HepG2 (cell line): ENCODE measurements at regions not wholly inside any gene's neighbourhood (a gene's known extent, or its start where the extent isn't known, plus 50 kb on each side); places are given as distances from the start of the nearest gene placed in this dataset.

ENCODE experiments used
- FOXK2 ChIP-seq: fragments of 450-650 bp; IDR thresholded peaks from 2 replicates; pipeline ENCODE4 v1.6.1; 2016
- GFI1 ChIP-seq: sonication (generic); formaldehyde crosslinking; IDR thresholded peaks from 2 replicates; pipeline ENCODE4 v1.5.0; 2020; ENCODE audit warnings: missing genetic modification reagents, mild to moderate bottlenecking, borderline replicate concordance
- JUN ChIP-seq: sonication (generic); formaldehyde crosslinking; IDR thresholded peaks from 2 replicates; pipeline ENCODE4 v1.4.0; 2020; ENCODE audit warnings: mild to moderate bottlenecking, missing genetic modification reagents
- NR3C1 ChIP-seq: sonication (generic); formaldehyde crosslinking; IDR thresholded peaks from 2 replicates; pipeline ENCODE4 v1.4.0; 2020; ENCODE audit warnings: missing genetic modification reagents
- SMC3 ChIP-seq: IDR thresholded peaks from 2 replicates; pipeline ENCODE4 v1.6.1; 2011; ENCODE audit warnings: low read length, improper control_type of control experiment
- XRCC5 ChIP-seq: fragments of 200-400 bp; formaldehyde crosslinking; optimal IDR thresholded peaks from 2 replicates; pipeline ENCODE3; 2017; ENCODE audit warnings: mild to moderate bottlenecking, low read length
- ZKSCAN5 ChIP-seq: sonication (generic); formaldehyde crosslinking; IDR thresholded peaks from 2 replicates; pipeline ENCODE4 v1.5.1; 2020; ENCODE audit warnings: mild to moderate bottlenecking, missing genetic modification reagents
- TF ChIP-seq, protein P1 (sequence below): sonication (generic); formaldehyde crosslinking; IDR thresholded peaks from 2 replicates; pipeline ENCODE4 v1.8.0; 2022; ENCODE audit warnings: missing genetic modification reagents, mild to moderate bottlenecking, borderline replicate concordance
- TF ChIP-seq, protein P2 (sequence below): sonication (generic); formaldehyde crosslinking; IDR thresholded peaks from 2 replicates; pipeline ENCODE4 v1.5.0; 2020; ENCODE audit warnings: mild to moderate bottlenecking, missing genetic modification reagents, moderate library complexity
- TF ChIP-seq, protein P3 (sequence below), 2 experiments: sonication (generic) in 1 of 2; formaldehyde crosslinking in 1 of 2; IDR thresholded peaks; 2 replicates each; pipeline versions ENCODE4 v1.5.1 to v1.6.1; 2011 to 2020; ENCODE audit warnings: borderline replicate concordance in 1 of 2, low read depth in 1 of 2, low read length in 1 of 2, mild to moderate bottlenecking in 1 of 2, missing genetic modification reagents in 1 of 2, moderate library complexity in 1 of 2

DNA sequence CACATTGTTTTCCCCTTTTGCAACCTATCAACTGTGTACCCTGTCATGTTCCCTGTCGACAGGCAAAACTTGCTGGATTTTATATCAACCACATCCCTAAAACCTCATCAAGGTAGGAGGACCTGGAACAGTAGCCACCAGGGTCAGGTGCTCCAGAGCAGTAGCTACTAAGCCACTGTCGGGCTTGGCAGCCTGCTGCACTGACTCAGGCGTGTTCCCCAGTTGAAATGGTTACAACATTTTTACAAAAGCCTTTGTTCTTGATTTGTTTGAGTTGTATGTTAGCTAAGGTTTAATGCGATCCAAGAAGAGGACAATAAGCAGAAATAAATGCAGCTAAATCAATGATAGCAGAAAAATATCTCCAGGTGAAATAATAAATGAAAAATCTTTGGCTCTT, 407.4 kb upstream of the TLE4 start:
- TF ChIP-seq, protein P1, sequence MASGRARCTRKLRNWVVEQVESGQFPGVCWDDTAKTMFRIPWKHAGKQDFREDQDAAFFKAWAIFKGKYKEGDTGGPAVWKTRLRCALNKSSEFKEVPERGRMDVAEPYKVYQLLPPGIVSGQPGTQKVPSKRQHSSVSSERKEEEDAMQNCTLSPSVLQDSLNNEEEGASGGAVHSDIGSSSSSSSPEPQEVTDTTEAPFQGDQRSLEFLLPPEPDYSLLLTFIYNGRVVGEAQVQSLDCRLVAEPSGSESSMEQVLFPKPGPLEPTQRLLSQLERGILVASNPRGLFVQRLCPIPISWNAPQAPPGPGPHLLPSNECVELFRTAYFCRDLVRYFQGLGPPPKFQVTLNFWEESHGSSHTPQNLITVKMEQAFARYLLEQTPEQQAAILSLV (CRISPR knock-in tag), result no peak
- TF ChIP-seq XRCC5 (no peak), GFI1 (no peak), JUN (no peak), FOXK2 (no peak), SMC3 (no peak), ZKSCAN5 (no peak), NR3C1 (CRISPR knock-in tag) (no peak)
- TF ChIP-seq, protein P2, sequence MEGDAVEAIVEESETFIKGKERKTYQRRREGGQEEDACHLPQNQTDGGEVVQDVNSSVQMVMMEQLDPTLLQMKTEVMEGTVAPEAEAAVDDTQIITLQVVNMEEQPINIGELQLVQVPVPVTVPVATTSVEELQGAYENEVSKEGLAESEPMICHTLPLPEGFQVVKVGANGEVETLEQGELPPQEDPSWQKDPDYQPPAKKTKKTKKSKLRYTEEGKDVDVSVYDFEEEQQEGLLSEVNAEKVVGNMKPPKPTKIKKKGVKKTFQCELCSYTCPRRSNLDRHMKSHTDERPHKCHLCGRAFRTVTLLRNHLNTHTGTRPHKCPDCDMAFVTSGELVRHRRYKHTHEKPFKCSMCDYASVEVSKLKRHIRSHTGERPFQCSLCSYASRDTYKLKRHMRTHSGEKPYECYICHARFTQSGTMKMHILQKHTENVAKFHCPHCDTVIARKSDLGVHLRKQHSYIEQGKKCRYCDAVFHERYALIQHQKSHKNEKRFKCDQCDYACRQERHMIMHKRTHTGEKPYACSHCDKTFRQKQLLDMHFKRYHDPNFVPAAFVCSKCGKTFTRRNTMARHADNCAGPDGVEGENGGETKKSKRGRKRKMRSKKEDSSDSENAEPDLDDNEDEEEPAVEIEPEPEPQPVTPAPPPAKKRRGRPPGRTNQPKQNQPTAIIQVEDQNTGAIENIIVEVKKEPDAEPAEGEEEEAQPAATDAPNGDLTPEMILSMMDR (CRISPR knock-in tag), result no peak
- TF ChIP-seq, protein P3, sequence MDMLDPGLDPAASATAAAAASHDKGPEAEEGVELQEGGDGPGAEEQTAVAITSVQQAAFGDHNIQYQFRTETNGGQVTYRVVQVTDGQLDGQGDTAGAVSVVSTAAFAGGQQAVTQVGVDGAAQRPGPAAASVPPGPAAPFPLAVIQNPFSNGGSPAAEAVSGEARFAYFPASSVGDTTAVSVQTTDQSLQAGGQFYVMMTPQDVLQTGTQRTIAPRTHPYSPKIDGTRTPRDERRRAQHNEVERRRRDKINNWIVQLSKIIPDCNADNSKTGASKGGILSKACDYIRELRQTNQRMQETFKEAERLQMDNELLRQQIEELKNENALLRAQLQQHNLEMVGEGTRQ (IDR thresholded peaks at IDR 0.05; ENCODE audit: low read depth, low read length), result no peak
- TF ChIP-seq, protein P3 (CRISPR knock-in tag; IDR thresholded peaks at IDR 0.05; ENCODE audit: borderline replicate concordance), result no peak
